ENCODE measurements at regions not wholly inside any gene's neighbourhood (a gene's known extent, or its start where the extent isn't known, plus 50 kb on each side); places are given as distances from the start of the nearest gene placed in this dataset.

GRCh38 chr15:47461652-47462141 lies 255.6 kb upstream of the SEMA6D start:
- Histone ChIP-seq H4K8ac (replicated peaks; ENCODE audit: insufficient read length, low read depth, low read length) (no peak overlapping the region), H3K27ac (ENCODE audit: insufficient read length, low read depth, low read length) (no peak overlapping the region), H2AK5ac (ENCODE audit: insufficient read length, low read length) (no peak overlapping the region), H3K18ac (ENCODE audit: insufficient read length, low read depth, low read length) (no peak overlapping the region), H3K14ac (ENCODE audit: insufficient read depth, low read length) (no peak overlapping the region), H3K79me2 (ENCODE audit: insufficient read depth, low read length) (no peaks in the 10 kb centered on the region), H2BK5ac (ENCODE audit: insufficient read length, low read length) (no peak overlapping the region), H3K9ac (ENCODE audit: extremely low read depth, insufficient read length, low read length) (no peak overlapping the region), H4K20me1 (ENCODE audit: control insufficient read depth, insufficient read depth, insufficient read length) (no peaks in the 10 kb centered on the region), H3K23ac (ENCODE audit: insufficient read length, low read depth, low read length) (no peak overlapping the region), H2AFZ (ENCODE audit: low read length) (no peak overlapping the region), H4K5ac (ENCODE audit: insufficient read length, low read depth, low read length) (no peak overlapping the region), H3K9me3 (ENCODE audit: control insufficient read depth, low read depth, low read length) (no peaks in the 10 kb centered on the region), H3K4ac (ENCODE audit: low read depth, low read length) (no peak overlapping the region), H3T11ph (ENCODE audit: low read length) (no peak overlapping the region), H3K79me1 (ENCODE audit: insufficient read depth, low read depth, low read length, poor library complexity, severe bottlenecking) (no peaks in the 10 kb centered on the region), H3K23me2 (ENCODE audit: insufficient read length, low read depth, low read length, poor library complexity, severe bottlenecking) (no peaks in the 10 kb centered on the region), H2BK15ac (ENCODE audit: low read depth, low read length) (no peak overlapping the region), H3K27me3 (ENCODE audit: insufficient read depth, low read length) (no peaks in the 10 kb centered on the region), H3K4me2 (ENCODE audit: insufficient read depth, insufficient read length, low read length) (no peak overlapping the region), H3K56ac (ENCODE audit: insufficient read length, low read depth, low read length) (no peak overlapping the region), H3K4me1 (ENCODE audit: insufficient read depth, low read length) (no peaks in the 10 kb centered on the region), H4K91ac (ENCODE audit: insufficient read length, low read depth, low read length) (no peak overlapping the region), H2BK12ac (ENCODE audit: insufficient read length, low read depth, low read length) (no peak overlapping the region), H2BK120ac (ENCODE audit: low read depth, low read length, poor library complexity, severe bottlenecking) (no peak overlapping the region), H2BK20ac (ENCODE audit: low read depth, low read length, poor library complexity, severe bottlenecking) (no peak overlapping the region)
- Mint-ChIP-seq H3K36me3 (ENCODE audit: insufficient read depth in 1 of 3, low read depth in 3 of 3) (no peaks in the 10 kb centered on the region; a peak in 1 of 7 replicates), H3K4me1 (peaks cover 0 to 2% of the 10 kb centered on the region in 2 experiments; a peak in 1 of 4 replicates), H3K4me3 (no peak overlapping the region), H3K9me3 (no peaks in the 10 kb centered on the region), H3K27me3 (ENCODE audit: low read depth) (no peaks in the 10 kb centered on the region), H3K27ac (no peak overlapping the region)
- no peak for TF ChIP-seq CTCF (conservative IDR thresholded peaks at IDR 0.05)
- DNase-seq = no peak
- WGBS (ENCODE audit: extremely low coverage, insufficient read length, low lambda C conversion rate) = no CpG with 5 or more reads among the region's 3 CpGs

All from H9 (cell line).